ENCODE measurements at regions not wholly inside any gene's neighbourhood (a gene's known extent, or its start where the extent isn't known, plus 50 kb on each side); places are given as distances from the start of the nearest gene placed in this dataset.

- DNase-seq (ENCODE audit: low spot score in 2 of 2) = no peak
- intact Hi-C loops (cut with DNase I; ENCODE audit: low total_unique reads) = no loop called here
- TF ChIP-seq POLR2A (IDR thresholded peaks at IDR 0.05) = no peak
- TF ChIP-seq, protein P1, sequence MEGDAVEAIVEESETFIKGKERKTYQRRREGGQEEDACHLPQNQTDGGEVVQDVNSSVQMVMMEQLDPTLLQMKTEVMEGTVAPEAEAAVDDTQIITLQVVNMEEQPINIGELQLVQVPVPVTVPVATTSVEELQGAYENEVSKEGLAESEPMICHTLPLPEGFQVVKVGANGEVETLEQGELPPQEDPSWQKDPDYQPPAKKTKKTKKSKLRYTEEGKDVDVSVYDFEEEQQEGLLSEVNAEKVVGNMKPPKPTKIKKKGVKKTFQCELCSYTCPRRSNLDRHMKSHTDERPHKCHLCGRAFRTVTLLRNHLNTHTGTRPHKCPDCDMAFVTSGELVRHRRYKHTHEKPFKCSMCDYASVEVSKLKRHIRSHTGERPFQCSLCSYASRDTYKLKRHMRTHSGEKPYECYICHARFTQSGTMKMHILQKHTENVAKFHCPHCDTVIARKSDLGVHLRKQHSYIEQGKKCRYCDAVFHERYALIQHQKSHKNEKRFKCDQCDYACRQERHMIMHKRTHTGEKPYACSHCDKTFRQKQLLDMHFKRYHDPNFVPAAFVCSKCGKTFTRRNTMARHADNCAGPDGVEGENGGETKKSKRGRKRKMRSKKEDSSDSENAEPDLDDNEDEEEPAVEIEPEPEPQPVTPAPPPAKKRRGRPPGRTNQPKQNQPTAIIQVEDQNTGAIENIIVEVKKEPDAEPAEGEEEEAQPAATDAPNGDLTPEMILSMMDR (IDR thresholded peaks at IDR 0.05) = no peak
- WGBS, 2 donors = 71 to 78% methylated on average over 3 of the region's 3 CpGs
- H3K4me3 ChIP-seq (ENCODE audit: low read depth, poor library complexity, severe bottlenecking) = no peak overlapping the region
Measured at GRCh38 chr10:111820471-111820870, 363.1 kb downstream of the GPAM start.

- intact Hi-C loops (cut with DNase I; ENCODE audit: low total_unique reads) = no loop called here
- no peak for DNase-seq (ENCODE audit: low spot score in 2 of 2)
- 78 to 88% methylated on average over 2 of the region's 2 CpGs for WGBS, 2 donors
- no peak overlapping the region for H3K4me3 ChIP-seq (ENCODE audit: low read depth, poor library complexity, severe bottlenecking)
- TF ChIP-seq POLR2A (IDR thresholded peaks at IDR 0.05) = no peak
- TF ChIP-seq, protein P1 (IDR thresholded peaks at IDR 0.05) = no peak
Measured at GRCh38 chr10:111821871-111822270, 361.7 kb downstream of the GPAM start.

GRCh38 chr10:111822661-111823060 lies 360.9 kb downstream of the GPAM start:
- no peak for TF ChIP-seq POLR2A (IDR thresholded peaks at IDR 0.05)
- TF ChIP-seq, protein P1 (IDR thresholded peaks at IDR 0.05) = no peak
- no peak for DNase-seq (ENCODE audit: low spot score in 2 of 2)
- 18 to 28% methylated on average over 2 of the region's 2 CpGs for WGBS, 2 donors
- no peak overlapping the region for H3K4me3 ChIP-seq (ENCODE audit: low read depth, poor library complexity, severe bottlenecking)
- intact Hi-C loops (cut with DNase I; ENCODE audit: low total_unique reads) = no loop called here

DNA sequence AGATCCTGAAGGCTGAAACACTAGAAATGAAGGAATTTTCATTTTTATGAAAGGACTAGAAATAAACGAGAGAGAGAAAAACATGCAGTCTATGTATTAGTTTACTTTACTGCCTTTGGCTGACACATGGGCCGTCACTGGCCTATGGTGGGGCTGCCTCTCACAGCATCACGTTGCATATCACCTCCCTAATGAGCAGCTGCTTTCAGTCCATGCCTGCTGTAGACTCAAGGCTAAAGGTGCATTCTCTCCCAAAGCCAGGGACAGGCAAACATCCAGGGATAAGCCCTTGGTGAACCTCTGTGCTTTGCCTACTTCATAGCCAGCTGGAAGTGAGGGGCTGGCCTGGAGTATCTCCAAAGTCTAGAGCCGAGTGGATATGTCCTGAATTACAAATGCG lies 359.4 kb downstream of the GPAM start:
- H3K4me3 ChIP-seq (ENCODE audit: low read depth, poor library complexity, severe bottlenecking) = no peak overlapping the region
- TF ChIP-seq, protein P1 (IDR thresholded peaks at IDR 0.05) = no peak
- TF ChIP-seq POLR2A (IDR thresholded peaks at IDR 0.05) = no peak
- WGBS, 2 donors = 78 to 79% methylated on average over 5 of the region's 5 CpGs
- no peak for DNase-seq (ENCODE audit: low spot score in 2 of 2)
- intact Hi-C loops (cut with DNase I; ENCODE audit: low total_unique reads) = no loop called here

- TF ChIP-seq, protein P1 (IDR thresholded peaks at IDR 0.05) = no peak
- TF ChIP-seq POLR2A (IDR thresholded peaks at IDR 0.05) = no peak
- no peak for DNase-seq (ENCODE audit: low spot score in 2 of 2)
- intact Hi-C loops (cut with DNase I; ENCODE audit: low total_unique reads) = no loop called here
- H3K4me3 ChIP-seq (ENCODE audit: low read depth, poor library complexity, severe bottlenecking) = no peak overlapping the region
- WGBS, 2 donors = 35 to 40% methylated on average over 7 of the region's 7 CpGs
Measured at GRCh38 chr10:111830359-111830758, 353.2 kb downstream of the GPAM start.

DNA sequence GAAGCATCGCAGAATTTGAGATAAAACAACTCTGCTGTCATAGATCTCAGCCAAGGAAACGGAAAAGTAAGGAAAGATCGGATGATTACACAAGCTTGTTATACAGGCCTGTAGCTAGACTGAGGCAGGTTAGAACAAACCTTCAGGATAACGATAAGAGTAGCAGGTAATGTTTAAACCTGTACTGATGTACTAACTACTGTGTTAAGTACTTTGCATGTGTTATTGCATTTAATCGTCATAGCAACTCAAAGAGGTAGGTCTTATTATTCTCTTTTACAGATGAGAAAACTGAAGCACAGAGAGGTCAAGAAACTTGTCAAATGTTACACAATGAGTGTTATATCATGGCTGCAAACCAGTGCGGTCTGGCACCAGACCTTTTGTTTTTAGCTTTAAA lies 352.5 kb downstream of the GPAM start:
- no peak overlapping the region for H3K4me3 ChIP-seq (ENCODE audit: low read depth, poor library complexity, severe bottlenecking)
- intact Hi-C loops (cut with DNase I; ENCODE audit: low total_unique reads) = no loop called here
- TF ChIP-seq POLR2A (IDR thresholded peaks at IDR 0.05) = no peak
- TF ChIP-seq, protein P1 (IDR thresholded peaks at IDR 0.05) = no peak
- DNase-seq (ENCODE audit: low spot score in 2 of 2) = no peak
- WGBS, 2 donors = 44 to 60% methylated on average over 6 of the region's 6 CpGs

Data from lower leg skin (tissue), 4 donors.